IMR-90 (cell line): ENCODE measurements at regions not wholly inside any gene's neighbourhood (a gene's known extent, or its start where the extent isn't known, plus 50 kb on each side); places are given as distances from the start of the nearest gene placed in this dataset.

Source experiments
- ATAC-seq: fragments of 200-7000 bp; cut with Tn5 transposase; 2 replicates; pipeline ENCODE4 v1.9.1; 2020; ENCODE audit warnings: low read depth, mild to moderate bottlenecking, moderate library complexity
- BruUV-seq: library from RNA; stranded (reverse); fragments of 400-500 nt; replicated peaks from 2 replicates; lab custom pipeline; 2021; lab: Mats Ljungman, UMichigan
- CTCF ChIA-PET: fragments of 300-600 bp; formaldehyde crosslinking; extraction: SDS; loops from one replicate; lab custom pipeline; 2021; ENCODE audit warnings: antibody characterized with exemption; lab: Yijun Ruan, JAX
- POLR2A ChIA-PET: fragments of 300-600 bp; sonication (Branson Sonifier 250); formaldehyde crosslinking; loops from one replicate; lab custom pipeline; 2022; ENCODE audit warnings: antibody characterized with exemption; ENCODE audit not compliant: unreplicated experiment; lab: Charles Lee
- DNase-seq: peaks from one replicate; pipeline ENCODE4 v3.0.0; 2013
- H2AFZ ChIP-seq: replicated peaks from 2 replicates; pipeline ENCODE3; 2013; ENCODE audit warnings: low read length, mild to moderate bottlenecking; ENCODE audit not compliant: poor library complexity
- H2AK5ac ChIP-seq: 2 replicates; pipeline ENCODE4 v1.6.1; 2013; ENCODE audit warnings: low read depth, low read length, inconsistent platforms
- H2AK9ac ChIP-seq: replicated peaks from 2 replicates; pipeline ENCODE3; 2013; ENCODE audit warnings: mild to moderate bottlenecking, low read depth, low read length, moderate library complexity; ENCODE audit not compliant: poor library complexity
- H2BK120ac ChIP-seq: 2 replicates; pipeline ENCODE4 v1.6.1; 2013; ENCODE audit warnings: low read depth, low read length, inconsistent platforms
- H2BK15ac ChIP-seq: 3 replicates; pipeline ENCODE4 v1.6.1; 2013; ENCODE audit warnings: low read depth, low read length, inconsistent platforms
- H2BK20ac ChIP-seq: 2 replicates; pipeline ENCODE4 v1.6.1; 2013; ENCODE audit warnings: low read depth, mild to moderate bottlenecking, inconsistent platforms, low read length, moderate library complexity
- H2BK5ac ChIP-seq: 2 replicates; pipeline ENCODE4 v1.6.1; 2013; ENCODE audit warnings: mild to moderate bottlenecking, low read depth, low read length, inconsistent platforms; ENCODE audit not compliant: poor library complexity, severe bottlenecking
- H3K14ac ChIP-seq: replicated peaks from 2 replicates; pipeline ENCODE4 v1.6.1; 2013; ENCODE audit warnings: low read depth, low read length, inconsistent platforms
- H3K18ac ChIP-seq: 2 replicates; pipeline ENCODE4 v1.6.1; 2013; ENCODE audit warnings: low read depth, low read length, control low read depth
- H3K23ac ChIP-seq: 2 replicates; pipeline ENCODE4 v1.6.1; 2013; ENCODE audit warnings: low read depth, low read length, inconsistent platforms
- H3K27ac ChIP-seq: 2 replicates; pipeline ENCODE4 v1.5.1; 2013; ENCODE audit warnings: mild to moderate bottlenecking, control low read depth, low read length; ENCODE audit not compliant: insufficient read depth
- H3K27me3 ChIP-seq: 2 replicates; pipeline ENCODE4 v1.6.1; 2013; ENCODE audit warnings: low read length; ENCODE audit not compliant: control insufficient read depth, insufficient read depth
- H3K36me3 ChIP-seq: 2 replicates; pipeline ENCODE4 v1.6.1; 2013; ENCODE audit warnings: low read length, mixed read lengths; ENCODE audit not compliant: control insufficient read depth, insufficient read depth
- H3K4ac ChIP-seq: 2 replicates; pipeline ENCODE4 v1.6.1; 2013; ENCODE audit warnings: low read depth, low read length, inconsistent platforms
- H3K4me1 ChIP-seq: 2 replicates; pipeline ENCODE4 v1.6.1; 2013; ENCODE audit warnings: low read length, mixed read lengths; ENCODE audit not compliant: control insufficient read depth, insufficient read depth
- H3K4me2 ChIP-seq: 2 replicates; pipeline ENCODE4 v1.6.1; 2013; ENCODE audit warnings: low read depth, mild to moderate bottlenecking, control low read depth, low read length, moderate library complexity
- H3K4me3 ChIP-seq: 2 replicates; pipeline ENCODE4 v1.5.1; 2013; ENCODE audit warnings: low read depth, mild to moderate bottlenecking, control low read depth, low read length, moderate library complexity; ENCODE audit not compliant: insufficient read depth
- H3K56ac ChIP-seq: 2 replicates; pipeline ENCODE4 v1.6.1; 2013; ENCODE audit warnings: low read length, inconsistent platforms; ENCODE audit not compliant: insufficient read depth; ENCODE audit errors: extremely low read depth
- H3K79me1 ChIP-seq, 2 experiments: 2 replicates each; pipeline ENCODE4 v1.6.1; 2013; ENCODE audit warnings: low read length in 2 of 2, inconsistent platforms in 1 of 2, low read depth in 1 of 2
- H3K9ac ChIP-seq: 2 replicates; pipeline ENCODE4 v1.6.1; 2013; ENCODE audit warnings: low read depth, low read length, control low read depth
- H3K9me1 ChIP-seq: 2 replicates; pipeline ENCODE4 v1.6.1; 2013; ENCODE audit warnings: low read length, inconsistent platforms; ENCODE audit not compliant: insufficient read depth
- H3K9me3 ChIP-seq: 2 replicates; pipeline ENCODE4 v1.6.1; 2013; ENCODE audit warnings: low read length; ENCODE audit not compliant: control insufficient read depth, insufficient read depth
- H4K20me1 ChIP-seq: 2 replicates; pipeline ENCODE4 v1.6.1; 2013; ENCODE audit warnings: low read length, inconsistent platforms; ENCODE audit not compliant: insufficient read depth
- H4K5ac ChIP-seq: 2 replicates; pipeline ENCODE4 v1.6.1; 2013; ENCODE audit warnings: mild to moderate bottlenecking, low read depth, low read length, control low read depth
- H4K8ac ChIP-seq, 2 experiments: 2 replicates each; pipeline ENCODE4 v1.6.1; 2013; ENCODE audit warnings: low read depth in 2 of 2, low read length in 2 of 2, control low read depth in 1 of 2, inconsistent platforms in 1 of 2
- H4K91ac ChIP-seq: 2 replicates; pipeline ENCODE4 v1.6.1; 2013; ENCODE audit warnings: low read depth, low read length, inconsistent platforms; ENCODE audit not compliant: insufficient read depth
- BHLHE40 ChIP-seq: fragments of 150-350 bp; IDR thresholded peaks from 2 replicates; pipeline ENCODE4 v1.6.1; 2016; ENCODE audit warnings: mild to moderate bottlenecking, low read depth, low read length
- CEBPB ChIP-seq: IDR thresholded peaks from 2 replicates; pipeline ENCODE4 v1.6.1; 2012; ENCODE audit warnings: low read depth, low read length, improper control_type of control experiment
- CHD1 ChIP-seq: IDR thresholded peaks from 2 replicates; pipeline ENCODE4 v1.6.1; 2012; ENCODE audit warnings: low read depth, low read length, improper control_type of control experiment
- CTCF ChIP-seq: conservative IDR thresholded peaks from 2 replicates; pipeline ENCODE4 v1.5.1; 2012; ENCODE audit warnings: mild to moderate bottlenecking, low read depth, low read length, improper control_type of control experiment
- FOS ChIP-seq: fragments of 150-350 bp; IDR thresholded peaks from 2 replicates; pipeline ENCODE4 v1.6.1; 2016; ENCODE audit warnings: low read depth, low read length
- MAFK ChIP-seq: IDR thresholded peaks from 2 replicates; pipeline ENCODE4 v1.6.1; 2012; ENCODE audit warnings: low read depth, low read length, improper control_type of control experiment
- MAZ ChIP-seq: IDR thresholded peaks from 2 replicates; pipeline ENCODE4 v1.6.1; 2012; ENCODE audit warnings: low read depth, mild to moderate bottlenecking, low read length, improper control_type of control experiment, moderate library complexity, borderline replicate concordance
- MXI1 ChIP-seq: IDR thresholded peaks from 2 replicates; pipeline ENCODE4 v1.6.1; 2012; ENCODE audit warnings: low read depth, mild to moderate bottlenecking, low read length, moderate library complexity, borderline replicate concordance
- NFE2L2 ChIP-seq: fragments of 150-350 bp; IDR thresholded peaks from 2 replicates; pipeline ENCODE4 v1.6.1; 2016; ENCODE audit warnings: low read depth, mild to moderate bottlenecking, low read length
- POLR2A ChIP-seq: IDR thresholded peaks from 2 replicates; pipeline ENCODE4 v1.6.1; 2012; ENCODE audit warnings: mild to moderate bottlenecking, low read depth, low read length
- RAD21 ChIP-seq: IDR thresholded peaks from 2 replicates; pipeline ENCODE4 v1.6.1; 2012; ENCODE audit warnings: low read length, improper control_type of control experiment
- RCOR1 ChIP-seq: IDR thresholded peaks from 2 replicates; pipeline ENCODE4 v1.6.1; 2012; ENCODE audit warnings: mild to moderate bottlenecking, low read length, improper control_type of control experiment; ENCODE audit not compliant: insufficient replicate concordance
- RFX5 ChIP-seq: IDR thresholded peaks from 2 replicates; pipeline ENCODE4 v1.8.0; 2012; ENCODE audit warnings: low read depth, mild to moderate bottlenecking, low read length, moderate library complexity
- SMC3 ChIP-seq: fragments of 150-350 bp; IDR thresholded peaks from 2 replicates; pipeline ENCODE4 v1.6.1; 2016; ENCODE audit warnings: low read depth, mild to moderate bottlenecking, antibody characterized with exemption, low read length, moderate library complexity
- WGBS, 2 experiments: methylation state at CpG; one replicate each; pipeline versions ENCODE4 v1.1.5 to v1.1.7; 2013; ENCODE audit warnings: missing lambda C conversion rate in 2 of 2; ENCODE audit not compliant: insufficient read length in 1 of 2; ENCODE audit errors: extremely low coverage in 2 of 2; 5-methylcytosine and 5-hydroxymethylcytosine counted together
- dilution Hi-C: fragments of 300-500 bp; cut with HindIII; formaldehyde crosslinking; loops from one replicate; pipeline ENCODE4 v1.14.3; 2018; ENCODE audit warnings: low sequenced_read_pairs; ENCODE audit not compliant: unreplicated experiment
- in situ Hi-C: fragments of 300-500 bp; cut with MboI; formaldehyde crosslinking; loops from 3 replicates; pipeline ENCODE4 v1.14.3; 2019; ENCODE audit warnings: low sequenced_read_pairs, inconsistent platforms, mixed read lengths
- intact Hi-C: fragments of 100-400 bp; cut with micrococcal nuclease; formaldehyde crosslinking; loops from 2 replicates; pipeline ENCODE4 v1.10.0; 2022
- TF ChIP-seq, protein P1 (sequence below): fragments of 150-350 bp; IDR thresholded peaks from 2 replicates; pipeline ENCODE4 v1.6.1; 2016; ENCODE audit warnings: low read depth, mild to moderate bottlenecking, low read length, moderate library complexity, borderline replicate concordance
- TF ChIP-seq, protein P2 (sequence below): fragments of 150-350 bp; IDR thresholded peaks from 2 replicates; pipeline ENCODE4 v1.6.1; 2017; ENCODE audit warnings: mild to moderate bottlenecking, antibody characterized with exemption, low read length, low read depth

DNA sequence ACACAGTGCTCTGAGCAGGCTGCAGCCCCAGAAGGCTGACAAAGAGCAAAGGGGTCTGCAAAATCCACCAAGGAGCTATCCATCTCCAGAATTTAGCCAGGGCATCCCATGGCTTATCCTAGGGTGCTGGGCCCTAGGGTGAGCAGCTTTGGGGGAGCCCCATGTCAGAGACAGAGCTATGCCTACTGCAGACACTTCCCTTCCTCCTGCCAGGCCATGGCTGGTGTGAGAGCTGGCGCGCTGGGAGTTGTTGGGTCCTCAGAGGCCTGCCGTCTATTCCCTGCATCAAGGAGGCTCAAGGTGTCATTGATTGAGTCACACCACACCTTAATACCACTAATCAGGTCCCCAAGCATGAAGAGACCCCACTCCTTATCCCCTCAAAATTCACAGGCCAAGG is 85.3 kb upstream of the TP53I11 start:
- no peak overlapping the region for H3K9ac ChIP-seq
- H2BK20ac ChIP-seq: no peak overlapping the region
- H3K4me3 ChIP-seq: no peak overlapping the region
- ChIA-PET POLR2A (no interaction called here), CTCF (no interaction called here)
- no peak overlapping the region for H4K91ac ChIP-seq
- dilution Hi-C loops: no loop called here
- peaks cover 38% of the 10 kb centered on the region for H3K27me3 ChIP-seq
- H3K4me2 ChIP-seq: no peak overlapping the region
- H3K4me1 ChIP-seq: no peaks in the 10 kb centered on the region
- H2BK15ac ChIP-seq: no peak overlapping the region
- DNase-seq (no peak), ATAC-seq (no peak)
- H4K8ac ChIP-seq: no peak overlapping the region
- H3K27ac ChIP-seq: no peak overlapping the region
- no peaks in the 10 kb centered on the region for H3K9me1 ChIP-seq
- intact Hi-C loops: no loop called here
- H3K9me3 ChIP-seq: peaks cover 4% of the 10 kb centered on the region
- no peaks in the 10 kb centered on the region for H4K20me1 ChIP-seq
- no peak overlapping the region for H3K4ac ChIP-seq
- 81% methylated on average over 3 of the region's 3 CpGs; no CpG with 5 or more reads in 1 of the 2 experiments for WGBS, 2 experiments
- no peak overlapping the region for H3K56ac ChIP-seq
- no peaks in the 10 kb centered on the region for H3K36me3 ChIP-seq
- H2AK9ac ChIP-seq: no peak overlapping the region
- in situ Hi-C loops: no loop called here
- H2AFZ ChIP-seq: no peak overlapping the region
- no TSS peak for BruUV-seq
- no peak for TF ChIP-seq MAZ
- TF ChIP-seq, protein P1, sequence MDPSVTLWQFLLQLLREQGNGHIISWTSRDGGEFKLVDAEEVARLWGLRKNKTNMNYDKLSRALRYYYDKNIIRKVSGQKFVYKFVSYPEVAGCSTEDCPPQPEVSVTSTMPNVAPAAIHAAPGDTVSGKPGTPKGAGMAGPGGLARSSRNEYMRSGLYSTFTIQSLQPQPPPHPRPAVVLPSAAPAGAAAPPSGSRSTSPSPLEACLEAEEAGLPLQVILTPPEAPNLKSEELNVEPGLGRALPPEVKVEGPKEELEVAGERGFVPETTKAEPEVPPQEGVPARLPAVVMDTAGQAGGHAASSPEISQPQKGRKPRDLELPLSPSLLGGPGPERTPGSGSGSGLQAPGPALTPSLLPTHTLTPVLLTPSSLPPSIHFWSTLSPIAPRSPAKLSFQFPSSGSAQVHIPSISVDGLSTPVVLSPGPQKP: no peak
- no peak for TF ChIP-seq RCOR1
- no peak for TF ChIP-seq CHD1
- no peak for TF ChIP-seq RAD21
- TF ChIP-seq, protein P2, sequence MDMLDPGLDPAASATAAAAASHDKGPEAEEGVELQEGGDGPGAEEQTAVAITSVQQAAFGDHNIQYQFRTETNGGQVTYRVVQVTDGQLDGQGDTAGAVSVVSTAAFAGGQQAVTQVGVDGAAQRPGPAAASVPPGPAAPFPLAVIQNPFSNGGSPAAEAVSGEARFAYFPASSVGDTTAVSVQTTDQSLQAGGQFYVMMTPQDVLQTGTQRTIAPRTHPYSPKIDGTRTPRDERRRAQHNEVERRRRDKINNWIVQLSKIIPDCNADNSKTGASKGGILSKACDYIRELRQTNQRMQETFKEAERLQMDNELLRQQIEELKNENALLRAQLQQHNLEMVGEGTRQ: no peak
- no peak for TF ChIP-seq NFE2L2
- no peak for TF ChIP-seq CEBPB
- TF ChIP-seq BHLHE40: no peak
- no peak for TF ChIP-seq RFX5
- no peak for TF ChIP-seq POLR2A
- no peak for TF ChIP-seq MXI1
- no peak for TF ChIP-seq FOS
- no peak for TF ChIP-seq CTCF
- TF ChIP-seq MAFK: no peak
- TF ChIP-seq SMC3: no peak
- H3K23ac ChIP-seq: no peak overlapping the region
- no peak overlapping the region for H2BK5ac ChIP-seq
- H2AK5ac ChIP-seq: no peak overlapping the region
- no peaks in the 10 kb centered on the region for H3K79me1 ChIP-seq
- no peak overlapping the region for H4K5ac ChIP-seq
- H3K14ac ChIP-seq: no peak overlapping the region
- H2BK120ac ChIP-seq: no peak overlapping the region
- H3K18ac ChIP-seq: no peak overlapping the region
